ENCODE measurements at regions not wholly inside any gene's neighbourhood (a gene's known extent, or its start where the extent isn't known, plus 50 kb on each side); places are given as distances from the start of the nearest gene placed in this dataset.

DNA sequence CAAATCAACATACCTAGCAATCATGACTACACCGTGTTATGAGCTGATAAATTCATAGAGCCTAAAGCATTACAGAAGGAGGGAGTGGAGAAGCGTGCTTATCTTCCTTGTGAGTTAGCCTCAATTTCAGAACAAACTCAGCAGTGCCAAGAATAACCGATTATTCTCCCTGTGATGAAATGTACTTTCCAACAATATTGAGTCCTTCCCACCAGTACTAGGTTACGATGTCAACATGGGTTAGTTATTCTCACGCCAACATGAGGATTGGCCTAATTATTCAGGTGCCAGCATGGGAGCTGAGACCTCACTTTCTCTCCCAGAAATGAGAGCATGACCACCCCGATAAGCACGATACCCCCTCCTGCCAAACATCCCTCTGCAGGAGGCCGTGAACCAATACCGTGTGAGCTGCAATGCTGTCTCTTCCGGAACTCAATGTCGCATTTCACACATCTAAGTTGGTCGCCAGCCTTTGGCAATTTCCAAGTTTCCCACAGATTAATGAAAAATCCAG lies 193.7 kb downstream of the ENC1 start:
- TF ChIP-seq, protein P1, sequence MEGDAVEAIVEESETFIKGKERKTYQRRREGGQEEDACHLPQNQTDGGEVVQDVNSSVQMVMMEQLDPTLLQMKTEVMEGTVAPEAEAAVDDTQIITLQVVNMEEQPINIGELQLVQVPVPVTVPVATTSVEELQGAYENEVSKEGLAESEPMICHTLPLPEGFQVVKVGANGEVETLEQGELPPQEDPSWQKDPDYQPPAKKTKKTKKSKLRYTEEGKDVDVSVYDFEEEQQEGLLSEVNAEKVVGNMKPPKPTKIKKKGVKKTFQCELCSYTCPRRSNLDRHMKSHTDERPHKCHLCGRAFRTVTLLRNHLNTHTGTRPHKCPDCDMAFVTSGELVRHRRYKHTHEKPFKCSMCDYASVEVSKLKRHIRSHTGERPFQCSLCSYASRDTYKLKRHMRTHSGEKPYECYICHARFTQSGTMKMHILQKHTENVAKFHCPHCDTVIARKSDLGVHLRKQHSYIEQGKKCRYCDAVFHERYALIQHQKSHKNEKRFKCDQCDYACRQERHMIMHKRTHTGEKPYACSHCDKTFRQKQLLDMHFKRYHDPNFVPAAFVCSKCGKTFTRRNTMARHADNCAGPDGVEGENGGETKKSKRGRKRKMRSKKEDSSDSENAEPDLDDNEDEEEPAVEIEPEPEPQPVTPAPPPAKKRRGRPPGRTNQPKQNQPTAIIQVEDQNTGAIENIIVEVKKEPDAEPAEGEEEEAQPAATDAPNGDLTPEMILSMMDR (conservative IDR thresholded peaks at IDR 0.05; ENCODE audit: low read length) = no peak
- TF ChIP-seq EZH2phosphoT487 (IDR thresholded peaks at IDR 0.05; ENCODE audit: borderline replicate concordance) = no peak

All from Loucy (cell line).